Spleen (tissue), 3 donors: ENCODE measurements at regions not wholly inside any gene's neighbourhood (a gene's known extent, or its start where the extent isn't known, plus 50 kb on each side); places are given as distances from the start of the nearest gene placed in this dataset.

Experiments used
- POLR2A ChIP-seq, 3 donors: fragments of 450-650 bp; IDR thresholded peaks; one replicate each; pipeline ENCODE4 v1.5.1; 2017; ENCODE audit warnings: antibody characterized with exemption in 3 of 3, mild to moderate bottlenecking in 1 of 3
- POLR2AphosphoS5 ChIP-seq, 3 donors: sonication (generic); formaldehyde crosslinking; IDR thresholded peaks; one replicate each; pipeline ENCODE4 v1.5.1; 2017; ENCODE audit warnings: antibody characterized with exemption in 3 of 3

- no peak for TF ChIP-seq POLR2AphosphoS5 (IDR thresholded peaks at IDR 0.05)
- TF ChIP-seq POLR2A (IDR thresholded peaks at IDR 0.05), result no peak
Observed at GRCh38 chr5:86684222-86684621, 66.5 kb downstream of the COX7C start.
